GM19240 (cell line): ENCODE measurements at regions not wholly inside any gene's neighbourhood (a gene's known extent, or its start where the extent isn't known, plus 50 kb on each side); places are given as distances from the start of the nearest gene placed in this dataset.

Experiments
- DNase-seq: peaks from one replicate; pipeline ENCODE4 v3.0.0; 2011; ENCODE audit warnings: low spot score; ENCODE audit not compliant: insufficient read length

DNA sequence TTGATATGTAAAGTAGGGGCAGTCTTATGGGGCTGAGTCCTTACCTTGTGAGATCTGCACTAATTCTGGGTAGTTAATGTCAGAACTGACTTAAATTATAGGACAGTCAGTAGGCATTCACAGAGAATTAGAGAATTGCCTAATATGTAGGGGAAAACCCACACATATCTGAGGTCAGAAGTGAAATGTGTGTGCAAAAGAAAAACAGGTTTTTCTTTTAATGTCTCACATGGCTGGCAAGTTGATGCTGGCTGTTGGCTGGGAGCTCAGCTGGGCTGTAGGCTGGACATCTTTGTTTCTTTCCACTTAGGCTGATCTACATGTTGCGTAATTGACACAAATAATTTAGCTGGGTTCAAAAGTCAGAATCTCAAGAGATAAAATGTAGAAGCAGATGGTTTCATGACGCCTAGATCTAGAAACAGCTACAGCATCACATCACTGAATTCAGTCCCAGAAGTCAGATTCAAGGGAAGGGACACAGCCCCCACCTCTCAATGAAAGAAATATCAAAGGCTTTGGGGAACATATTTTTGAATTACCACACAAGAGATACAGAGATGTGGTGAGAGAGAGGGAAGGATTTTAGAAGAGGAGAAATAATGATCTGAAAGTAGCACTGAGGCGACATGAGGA lies 98.9 kb downstream of the TNFSF18 start:
- DNase-seq = no peak

DNA sequence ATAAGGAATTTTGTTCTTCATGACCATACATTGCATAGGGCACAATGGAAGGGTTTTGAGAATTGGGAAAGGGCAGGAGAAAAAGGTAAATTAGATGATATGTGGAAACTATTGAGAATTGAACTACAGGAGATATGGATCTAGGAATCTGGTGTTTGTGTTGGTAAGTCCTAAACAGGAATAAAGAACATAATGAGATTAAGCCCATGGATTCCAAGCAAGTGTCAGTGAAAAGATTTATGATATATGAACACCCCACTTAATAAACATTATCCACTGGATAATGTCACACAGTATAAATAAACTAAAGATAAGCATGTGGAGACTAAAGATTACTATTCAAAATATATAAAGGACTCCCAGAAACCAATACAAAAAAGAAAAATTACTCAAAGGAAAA lies 98.2 kb downstream of the TNFSF18 start:
- no peak for DNase-seq

DNA sequence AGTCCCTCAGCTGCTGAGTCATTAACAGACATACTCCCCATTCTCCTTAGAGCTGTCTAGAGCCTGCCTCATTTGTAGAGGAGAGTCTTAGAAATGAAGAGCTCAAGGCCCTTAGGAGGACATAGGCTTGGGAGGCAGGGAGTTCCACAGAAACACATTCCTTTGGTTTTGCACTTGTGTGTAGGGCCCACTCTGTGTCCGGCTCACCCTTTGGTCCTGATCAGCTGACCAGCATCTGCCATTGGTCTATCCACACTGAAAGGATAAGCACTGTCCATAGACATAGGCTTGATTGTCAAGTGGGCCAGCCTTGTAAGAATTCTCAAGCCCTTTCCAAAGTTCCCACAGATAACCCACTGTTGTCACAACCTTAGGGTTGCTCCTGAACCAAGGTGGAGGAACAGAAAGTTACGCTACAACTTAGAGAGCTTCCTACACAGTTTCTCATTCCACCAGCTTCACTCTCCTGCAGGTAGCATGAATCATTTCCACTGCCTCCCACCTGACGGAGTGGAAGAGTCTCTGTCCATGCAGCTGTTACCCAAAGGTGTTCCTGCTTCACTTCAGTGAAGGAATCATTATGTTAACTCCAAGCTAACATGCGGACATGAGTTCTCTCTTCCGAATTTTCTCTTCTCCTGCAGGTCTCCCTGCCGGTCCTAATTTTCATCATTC lies 96.1 kb downstream of the TNFSF18 start:
- DNase-seq = no peak

DNA sequence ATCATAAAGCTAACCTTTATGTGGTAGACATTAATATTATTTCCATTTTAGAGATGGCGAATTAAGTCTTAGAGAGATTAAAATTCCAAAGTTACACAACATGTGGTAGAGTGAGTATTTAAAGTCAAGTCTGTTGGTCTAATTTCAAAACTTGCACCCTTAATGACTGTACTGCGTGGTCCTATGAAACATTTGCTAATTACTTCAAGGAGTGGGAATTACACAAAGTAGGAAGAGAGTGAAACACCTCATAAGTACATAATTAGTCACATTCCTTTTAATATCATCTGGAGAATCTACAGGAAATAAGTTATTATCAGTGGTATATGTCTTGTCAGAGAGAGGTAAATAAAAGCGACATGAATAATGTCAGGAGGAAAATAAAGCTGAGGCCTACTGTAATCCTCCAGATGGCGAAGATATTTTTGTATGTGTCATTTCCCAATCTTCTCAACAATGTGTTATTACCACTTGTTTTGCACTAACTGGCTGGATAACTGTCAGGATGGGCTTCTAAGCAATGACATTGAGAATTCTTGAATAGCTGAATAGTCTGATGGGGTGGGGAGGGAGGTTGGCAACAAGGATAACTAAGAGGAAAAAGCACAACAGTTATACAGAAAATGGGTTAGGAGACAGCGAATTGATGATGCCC lies 95.5 kb downstream of the TNFSF18 start:
- no peak for DNase-seq

DNA sequence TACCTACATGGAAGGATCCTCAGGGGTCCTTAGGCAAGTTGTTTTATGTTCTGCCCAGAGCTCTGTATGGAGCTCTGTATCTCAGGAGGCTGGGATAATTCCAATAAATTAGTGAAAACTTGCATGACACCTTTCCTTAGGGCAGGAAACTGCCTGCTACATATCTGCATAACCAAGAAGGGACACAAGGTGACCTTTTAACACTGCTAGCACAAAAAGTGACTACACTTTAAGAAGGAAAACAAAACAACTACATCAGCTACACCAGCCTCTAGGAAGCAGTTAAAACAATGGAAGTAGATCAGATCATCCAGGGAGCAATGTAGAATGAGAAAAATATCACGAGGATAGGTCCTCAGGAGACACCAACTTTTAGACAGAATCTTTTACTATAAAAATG lies 93.9 kb downstream of the TNFSF18 start:
- no peak for DNase-seq

DNA sequence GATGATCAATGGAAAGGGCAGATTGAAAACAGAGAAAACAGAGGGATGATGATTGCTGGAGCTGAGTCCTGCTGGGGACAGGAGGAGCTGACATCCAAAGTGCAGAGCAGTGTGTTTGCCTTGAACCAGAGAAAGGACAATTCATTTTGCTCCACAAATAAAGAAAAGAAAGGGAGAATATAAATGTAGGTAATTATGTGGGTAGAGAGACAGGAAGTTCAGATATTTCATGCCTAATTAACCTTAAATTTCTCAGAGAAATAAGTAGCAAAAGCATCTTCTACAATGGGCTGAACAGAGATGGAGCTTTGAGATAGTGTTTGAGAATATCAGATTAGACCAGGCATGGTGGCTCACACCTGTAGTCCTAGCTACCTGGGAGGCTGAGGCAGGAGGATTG lies 93.2 kb downstream of the TNFSF18 start:
- no peak for DNase-seq

DNA sequence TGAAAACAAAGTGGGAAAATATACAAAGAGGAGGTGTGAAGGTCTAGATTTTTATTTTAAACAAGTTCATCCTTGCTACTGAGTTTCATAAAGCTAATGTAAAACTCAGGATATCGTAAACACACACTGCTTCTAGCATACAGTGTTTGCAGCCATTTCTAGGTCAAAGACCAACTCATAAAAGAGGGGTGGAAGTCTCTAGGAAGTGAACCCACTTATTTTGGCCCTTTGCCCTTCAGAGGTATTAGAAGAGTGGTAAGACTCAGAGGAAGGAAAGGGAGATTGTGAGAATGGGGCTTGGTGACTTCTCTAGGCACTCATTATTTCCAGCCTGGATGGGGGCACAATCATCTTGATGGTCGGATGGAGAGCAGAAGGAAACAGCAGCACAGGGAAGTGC lies 91.2 kb downstream of the TNFSF18 start:
- DNase-seq = no peak

DNA sequence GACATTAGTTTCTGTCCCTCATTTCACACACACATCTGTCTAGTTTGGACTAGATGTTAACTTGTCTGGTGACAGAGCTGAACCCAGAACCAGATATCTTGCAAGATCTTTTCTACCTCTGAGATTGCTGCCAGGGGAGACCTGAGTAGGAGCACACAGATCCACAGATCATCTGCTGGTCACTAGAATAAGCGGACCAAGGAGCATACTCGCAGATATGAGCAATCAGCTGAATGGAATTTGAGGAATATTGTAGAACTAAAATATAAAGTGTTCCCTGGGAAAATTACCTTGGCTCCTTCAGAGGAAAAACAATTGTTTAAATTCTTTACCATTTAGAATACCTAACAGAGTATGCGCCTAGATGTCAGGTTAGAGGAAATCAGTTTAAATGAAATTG lies 90.7 kb downstream of the TNFSF18 start:
- no peak for DNase-seq

DNA sequence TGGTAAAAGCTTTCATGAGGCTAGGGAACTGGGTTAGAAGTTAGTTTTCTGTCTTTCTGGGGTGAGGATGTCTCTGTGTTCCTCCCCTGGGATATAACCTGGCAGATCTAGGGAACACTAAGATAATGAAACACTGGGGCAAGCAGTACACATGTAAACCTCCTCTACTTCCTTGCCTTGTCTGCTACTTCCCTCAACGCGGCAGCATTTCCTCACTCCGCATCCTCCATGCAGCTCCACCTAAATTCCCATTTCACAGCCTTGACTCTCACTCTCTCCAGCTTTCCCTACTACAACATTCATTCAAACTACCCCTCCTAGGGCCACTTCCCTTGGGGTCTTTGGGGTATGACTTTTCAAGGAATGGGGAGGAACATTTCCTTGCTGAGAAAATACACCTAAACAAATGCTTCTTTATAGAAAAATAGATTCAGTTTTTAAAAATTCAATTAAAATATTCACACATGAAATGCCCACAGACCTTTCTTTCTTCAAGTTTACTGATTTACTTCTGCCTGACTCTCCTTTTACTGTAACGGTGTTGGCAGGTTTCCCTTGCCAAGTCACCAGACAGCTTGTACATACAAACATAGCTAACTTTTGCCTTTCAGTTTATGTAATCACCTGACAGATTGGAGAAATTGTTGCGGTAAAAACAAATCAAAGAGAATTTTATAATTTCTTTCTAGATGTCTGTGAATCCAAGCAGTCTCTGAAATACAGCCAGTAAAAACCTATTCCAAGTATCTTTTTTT lies 90.1 kb downstream of the TNFSF18 start:
- no peak for DNase-seq

DNA sequence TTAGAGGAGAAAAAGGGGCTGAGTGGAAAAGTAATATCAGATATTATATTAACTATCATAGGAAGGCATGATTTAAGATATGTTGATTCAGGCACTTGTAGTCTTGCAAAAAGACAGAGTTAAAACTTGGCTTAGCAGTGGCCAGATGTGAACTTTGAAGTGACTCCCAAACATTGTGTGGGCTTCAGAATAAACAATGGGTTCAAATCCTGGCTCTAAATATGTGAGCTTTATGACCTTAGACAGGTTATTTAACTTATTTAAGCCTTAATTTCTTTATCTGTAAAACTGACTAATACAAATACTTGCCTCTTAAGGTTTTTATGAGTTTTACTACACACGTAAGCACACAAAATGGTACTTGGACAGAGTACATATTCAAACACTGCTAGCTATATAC lies 85.9 kb downstream of the TNFSF18 start:
- no peak for DNase-seq

DNA sequence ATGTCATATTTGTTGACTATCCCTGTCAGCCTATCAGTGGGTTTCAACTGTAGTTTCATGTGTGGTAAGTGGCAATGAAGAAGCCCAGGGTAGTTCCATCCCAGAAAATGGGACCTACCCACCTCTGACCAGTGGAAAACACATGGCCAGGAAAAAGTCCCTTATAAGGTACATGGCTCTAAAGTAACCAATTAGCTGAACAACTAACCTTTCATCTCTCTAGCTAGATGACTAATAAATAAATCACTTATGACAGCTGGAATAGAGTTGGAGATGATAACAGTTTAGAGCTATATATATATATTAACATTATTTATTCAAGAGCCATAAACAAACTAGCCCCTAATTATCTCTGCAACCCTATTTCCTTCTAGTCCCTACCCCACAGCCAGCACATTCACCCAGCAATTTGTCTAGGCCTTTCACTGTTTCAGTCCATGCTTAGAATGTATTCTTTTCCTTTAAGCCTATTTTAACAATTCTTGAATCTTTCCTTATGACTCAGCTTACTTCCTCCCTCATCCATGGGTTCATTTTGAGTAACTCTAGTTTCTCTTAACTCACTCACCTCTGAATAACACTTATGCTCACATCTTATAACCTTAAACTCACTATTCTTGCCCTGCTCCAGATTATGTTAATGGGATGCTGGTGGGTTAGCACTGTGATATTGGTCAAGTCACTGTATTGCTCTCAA lies 83.7 kb downstream of the TNFSF18 start:
- DNase-seq = no peak

DNA sequence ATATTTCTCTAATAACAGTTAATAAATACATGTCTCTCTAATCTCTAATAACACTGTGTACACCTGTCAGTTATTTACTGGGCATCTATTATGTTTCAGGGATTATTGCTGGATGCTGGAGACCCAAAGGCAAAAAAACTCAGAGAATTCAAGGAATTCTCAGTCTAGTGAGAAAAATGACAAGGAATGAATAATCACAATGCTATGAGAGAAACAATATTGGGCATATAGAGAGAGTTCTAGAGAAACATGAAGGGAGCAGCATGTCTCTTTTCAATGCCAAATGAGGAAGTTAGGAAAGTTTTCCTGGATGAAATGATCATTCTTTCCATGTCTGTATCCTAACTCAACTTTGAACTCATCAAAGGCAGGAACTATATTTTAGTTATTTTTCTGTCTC lies 82.8 kb downstream of the TNFSF18 start:
- no peak for DNase-seq

DNA sequence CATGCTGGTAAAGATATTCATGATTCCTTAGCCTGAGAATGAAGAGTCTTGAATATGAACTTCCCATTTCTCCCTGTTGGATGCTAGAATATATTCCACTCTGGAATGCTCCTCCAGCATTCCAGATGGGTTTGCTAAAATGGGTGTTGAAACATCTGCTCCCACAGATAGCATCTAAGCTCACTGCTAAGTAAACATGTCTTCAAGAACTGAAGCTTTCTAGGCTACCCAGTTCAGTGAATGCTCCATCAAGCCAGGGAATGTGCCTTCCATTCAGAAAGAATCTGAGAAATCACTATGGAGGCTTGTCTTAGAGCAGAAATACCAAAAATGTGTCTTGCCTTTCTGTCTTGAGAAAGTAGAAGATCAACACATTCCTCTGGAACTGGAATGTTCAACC lies 81.1 kb downstream of the TNFSF18 start:
- no peak for DNase-seq

DNA sequence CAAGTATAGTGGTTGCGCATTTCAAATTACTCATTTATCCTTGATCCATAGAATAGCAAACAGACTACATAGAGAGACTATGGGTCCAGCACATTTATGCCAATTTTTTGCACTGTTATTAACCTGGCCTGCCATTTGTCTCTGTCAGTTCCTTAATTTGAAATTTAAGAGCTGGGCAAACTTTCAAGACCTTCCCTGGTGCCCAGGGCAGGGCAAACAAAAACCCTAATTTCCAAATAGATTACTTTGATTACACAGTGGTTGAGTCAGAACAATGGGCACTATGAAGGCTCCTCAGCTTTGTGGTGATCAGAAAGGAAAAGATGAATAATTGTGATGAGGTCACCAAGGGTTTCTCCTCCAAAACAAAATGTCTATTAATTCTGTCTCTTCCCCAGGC lies 80.6 kb downstream of the TNFSF18 start:
- no peak for DNase-seq

DNA sequence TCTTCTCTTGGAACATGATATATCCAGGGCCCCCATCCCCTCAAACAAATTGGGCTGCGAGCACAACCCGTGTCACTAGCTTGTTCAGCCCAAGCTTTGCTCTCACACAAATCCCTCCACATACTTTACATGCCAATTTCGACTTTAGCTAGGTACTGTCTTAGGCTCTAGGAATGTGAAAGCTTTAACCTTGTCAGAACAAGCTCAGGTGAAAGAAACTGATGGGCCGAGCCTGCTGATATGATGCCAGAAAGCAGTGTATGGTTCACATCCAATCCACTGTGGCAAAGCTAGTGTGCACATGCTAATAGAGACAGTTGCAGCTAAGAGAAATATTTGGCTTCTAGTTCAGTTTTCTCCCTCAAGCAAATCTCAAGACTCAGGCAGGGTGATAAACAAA lies 79.5 kb downstream of the TNFSF18 start:
- no peak for DNase-seq

DNA sequence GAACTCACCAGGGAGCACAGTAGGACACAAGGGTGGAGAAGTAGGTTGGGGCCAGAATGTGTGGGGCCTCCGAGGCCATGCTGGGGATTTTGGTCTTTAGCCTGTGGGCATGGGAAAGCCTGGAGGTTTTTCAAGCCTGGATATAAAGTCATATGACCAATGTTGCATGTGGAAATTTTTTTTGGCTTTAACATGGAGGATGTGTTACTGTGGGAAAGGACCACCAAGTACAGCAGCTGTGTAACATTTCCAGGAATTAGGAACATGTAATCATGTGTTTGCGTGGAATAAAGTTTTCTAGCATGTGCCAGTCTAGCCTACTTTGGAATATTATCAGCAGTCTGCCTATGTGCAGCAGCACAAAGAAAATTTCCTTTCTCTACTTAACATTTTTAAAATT lies 78.5 kb downstream of the TNFSF18 start:
- no peak for DNase-seq

DNA sequence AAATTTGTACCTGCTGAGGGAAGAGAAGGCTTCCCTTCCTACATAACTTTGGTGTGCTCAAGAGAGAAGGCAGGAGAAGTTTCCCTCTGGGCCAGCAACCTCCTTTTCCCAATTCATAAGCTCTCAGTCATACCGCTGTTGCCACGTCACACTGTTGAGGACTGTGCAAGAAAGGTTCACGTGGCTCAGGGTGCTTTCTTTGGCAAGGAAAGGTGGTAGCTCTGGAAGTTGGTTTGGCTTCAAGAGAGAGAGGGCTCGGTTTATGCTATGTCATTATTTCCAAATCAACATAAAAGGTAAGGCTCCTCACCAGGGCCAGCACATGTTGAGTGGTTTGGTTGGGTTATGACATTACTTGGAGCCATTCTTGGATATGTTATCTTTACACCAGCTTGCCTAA lies 77.3 kb downstream of the TNFSF18 start:
- DNase-seq = no peak

DNA sequence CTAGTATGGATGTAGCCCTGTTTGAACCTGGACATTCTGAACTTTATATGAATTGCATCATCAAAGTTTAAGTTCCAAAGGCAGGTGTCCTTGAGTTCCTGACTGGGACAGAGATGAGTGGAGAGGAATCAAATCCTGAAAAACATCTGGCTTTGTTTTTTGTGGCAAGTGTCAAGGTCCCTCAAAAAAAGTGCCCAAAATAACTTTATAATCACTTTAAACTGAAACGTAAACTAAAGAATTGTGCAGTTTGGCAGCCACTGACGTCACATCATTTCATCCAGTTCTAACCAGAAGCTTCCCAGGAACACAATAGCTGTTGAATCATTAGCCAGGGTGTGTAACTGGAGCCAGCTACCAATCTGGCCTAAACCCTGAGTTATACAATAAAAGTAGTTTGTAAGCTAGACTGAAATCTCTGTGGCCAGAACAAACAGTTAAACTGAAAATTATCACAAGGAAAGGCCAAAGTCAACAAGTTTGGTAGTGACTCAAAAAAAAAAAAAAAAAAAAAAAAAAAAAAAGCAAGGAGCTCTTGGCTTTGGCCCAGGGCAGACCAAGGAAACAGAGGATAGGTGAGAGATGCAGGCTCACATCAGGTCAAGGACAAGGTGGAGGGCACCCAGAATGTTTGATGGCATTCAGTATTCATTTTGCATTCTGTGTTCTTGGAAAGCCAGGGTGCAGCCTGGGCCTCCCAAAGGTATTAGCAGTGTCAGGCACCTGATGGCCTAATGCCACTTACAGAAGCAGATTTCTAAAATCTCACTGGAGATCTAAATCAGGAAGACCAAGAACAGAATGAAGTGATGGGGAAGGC lies 74.3 kb downstream of the TNFSF18 start:
- no peak for DNase-seq

DNA sequence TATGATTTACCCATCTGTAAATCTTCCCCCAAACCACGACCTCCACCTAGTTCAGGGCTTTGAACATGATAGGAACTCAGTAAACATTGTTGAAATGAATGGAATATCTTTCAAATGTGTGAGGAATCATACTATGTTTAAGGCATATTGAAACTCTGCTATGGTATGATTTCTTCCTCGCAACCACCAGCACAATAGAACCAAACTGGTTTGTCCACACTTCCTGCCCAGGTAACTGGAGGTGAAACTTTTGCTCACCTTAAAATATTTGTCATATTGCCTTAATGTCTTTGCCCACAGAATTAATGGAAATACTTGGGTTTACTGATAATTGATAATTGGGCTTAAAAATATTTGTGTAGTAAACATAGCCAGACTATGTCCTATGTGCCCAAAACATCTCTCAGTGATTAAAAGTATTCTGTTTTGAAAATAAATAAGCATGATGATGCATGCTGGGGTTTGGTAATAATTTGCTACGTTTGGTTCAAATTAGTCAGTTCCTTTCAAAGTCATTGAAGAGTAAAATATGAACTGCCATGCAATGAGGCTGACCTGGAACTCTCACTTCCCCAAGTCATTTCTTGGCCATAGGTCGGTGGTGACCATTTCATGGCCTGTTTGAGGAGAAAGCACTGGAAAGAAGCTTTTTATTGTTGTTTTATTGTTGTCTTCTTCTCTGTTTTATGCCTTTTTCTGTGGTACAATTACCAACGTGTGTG lies 73.3 kb downstream of the TNFSF18 start:
- DNase-seq = no peak

DNA sequence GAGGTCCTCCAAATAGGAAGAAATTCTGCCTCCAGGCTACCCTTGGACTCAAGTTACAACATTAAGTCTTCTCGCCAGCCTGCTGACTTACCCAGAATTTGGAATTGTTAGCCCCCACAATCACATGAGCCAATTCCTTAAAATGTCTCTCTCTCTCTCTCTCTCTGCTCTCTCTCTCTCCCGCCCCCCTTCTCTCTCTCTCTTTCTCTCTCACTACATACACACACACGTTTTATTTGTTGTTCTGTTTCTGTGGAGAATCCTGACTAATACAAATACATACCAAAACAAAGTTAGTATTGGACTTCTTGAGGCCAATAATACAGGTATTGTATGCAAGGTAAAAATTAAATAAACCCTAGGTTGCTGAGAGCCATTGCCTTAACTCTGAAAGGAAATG lies 72.1 kb downstream of the TNFSF18 start:
- DNase-seq = no peak
